ENCODE measurements at regions not wholly inside any gene's neighbourhood (a gene's known extent, or its start where the extent isn't known, plus 50 kb on each side); places are given as distances from the start of the nearest gene placed in this dataset.
"Not testable (repeated sequence)": the region's sequence is repeated elsewhere in the genome, so short reads cannot be mapped to it uniquely, and the experiment has no call there.

DNA sequence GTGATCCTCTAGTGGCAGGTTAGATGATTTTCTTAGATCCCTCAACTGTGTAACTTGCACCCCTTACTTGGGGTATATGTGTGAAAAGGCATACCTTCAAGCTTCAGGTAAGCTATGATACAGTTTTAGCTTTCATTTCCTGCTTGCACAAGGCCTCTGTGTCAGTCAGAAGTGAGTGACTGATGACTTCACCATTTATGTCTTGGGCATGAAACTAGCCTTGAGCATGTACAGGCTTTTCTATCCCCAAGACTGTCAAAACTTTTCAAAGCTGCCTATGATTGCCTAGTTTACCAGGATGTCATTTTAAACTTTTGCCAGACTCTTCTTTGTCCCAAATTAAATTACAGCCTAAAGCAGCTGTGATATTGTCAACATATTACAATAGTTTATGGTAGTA is 286.1 kb upstream of the CNTN5 start:
- Mint-ChIP-seq H3K9me3 (peaks cover 12% of the 10 kb centered on the region), H3K27ac (no peak overlapping the region), H3K36me3 (ENCODE audit: low read depth) (no peaks in the 10 kb centered on the region), H3K4me3 (no peak overlapping the region), H3K27me3 (no peaks in the 10 kb centered on the region), H3K4me1 (no peaks in the 10 kb centered on the region)
- no peak for DNase-seq
- ChIA-PET POLR2A (no interaction called here), CTCF (no interaction called here)

DNA sequence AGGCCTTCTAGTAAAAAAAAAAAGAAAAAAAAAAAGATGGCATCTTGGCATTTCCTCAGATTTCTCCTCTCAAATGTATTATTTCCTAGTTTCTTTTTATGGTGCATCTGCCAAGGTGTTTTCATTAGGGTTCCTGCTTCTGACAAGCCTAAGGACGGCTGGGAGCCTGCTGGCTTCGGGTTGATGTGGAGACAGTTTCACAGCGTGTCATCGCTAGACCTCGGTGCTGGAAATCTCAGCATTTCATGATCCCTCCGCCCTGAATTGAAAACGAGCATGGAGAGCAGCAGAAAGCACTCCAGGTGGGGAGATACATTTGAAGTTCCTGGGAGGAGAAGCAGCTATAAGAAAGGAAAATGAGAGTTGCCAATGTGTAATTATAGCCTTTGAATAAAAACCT is 283.9 kb upstream of the CNTN5 start:
- POLR2A ChIA-PET = no interaction called here
- no peak overlapping the region for H3K27ac Mint-ChIP-seq
- peaks cover 12% of the 10 kb centered on the region for H3K9me3 Mint-ChIP-seq
- no peak overlapping the region for H3K4me3 Mint-ChIP-seq
- no peak for DNase-seq
- H3K36me3 Mint-ChIP-seq (ENCODE audit: low read depth) = no peaks in the 10 kb centered on the region
- H3K27me3 Mint-ChIP-seq = no peaks in the 10 kb centered on the region
- CTCF ChIA-PET = no interaction called here
- H3K4me1 Mint-ChIP-seq = no peaks in the 10 kb centered on the region

DNA sequence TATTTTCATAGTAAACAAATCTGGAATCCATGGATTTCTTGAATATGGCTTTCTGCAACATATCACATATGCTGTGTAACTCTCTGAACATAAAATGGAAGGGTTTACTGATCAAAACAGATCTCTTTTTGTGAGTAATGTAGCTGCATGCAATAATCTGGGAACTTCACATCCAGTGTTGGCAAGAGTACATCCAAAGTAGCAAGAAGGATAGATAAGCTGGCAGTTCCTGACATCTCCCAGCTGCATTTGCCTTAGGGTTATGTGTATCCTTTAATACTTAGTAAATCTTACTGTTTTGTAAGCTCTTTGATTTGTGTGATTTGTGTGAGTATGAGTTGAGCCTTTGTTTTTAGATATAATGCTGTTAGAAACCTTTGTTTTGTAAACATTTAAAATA is 280.4 kb upstream of the CNTN5 start:
- H3K4me3 Mint-ChIP-seq = no peak overlapping the region
- no peak for DNase-seq
- ChIA-PET POLR2A (no interaction called here), CTCF (no interaction called here)
- H3K27me3 Mint-ChIP-seq = no peaks in the 10 kb centered on the region
- H3K36me3 Mint-ChIP-seq (ENCODE audit: low read depth) = no peaks in the 10 kb centered on the region
- no peak overlapping the region for H3K27ac Mint-ChIP-seq
- H3K9me3 Mint-ChIP-seq = peaks cover 13% of the 10 kb centered on the region
- no peaks in the 10 kb centered on the region for H3K4me1 Mint-ChIP-seq

DNA sequence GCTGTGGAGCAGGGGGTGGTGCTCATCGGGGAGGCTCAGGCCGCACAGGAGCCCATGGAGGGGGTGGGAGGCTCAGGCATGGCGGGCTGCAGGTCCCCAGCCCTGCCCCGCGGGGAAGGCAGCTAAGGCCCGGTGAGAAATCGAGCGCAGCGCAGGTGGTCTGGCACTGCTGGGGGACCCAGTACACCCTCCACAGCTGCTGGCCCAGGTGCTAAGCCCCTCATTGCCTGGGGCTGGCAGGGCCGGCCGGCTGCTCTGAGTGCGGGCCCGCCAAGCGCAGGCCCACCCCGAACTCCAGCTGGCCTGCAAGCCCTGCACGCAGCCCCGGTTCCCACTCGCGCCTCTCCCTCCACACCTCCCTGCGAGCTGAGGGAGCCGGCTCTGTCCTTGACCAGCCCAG is 257.3 kb upstream of the CNTN5 start:
- H3K27ac Mint-ChIP-seq; H3K36me3 Mint-ChIP-seq (ENCODE audit: low read depth); POLR2A ChIA-PET; DNase-seq; H3K27me3 Mint-ChIP-seq; CTCF ChIA-PET; H3K4me1 Mint-ChIP-seq; H3K4me3 Mint-ChIP-seq; H3K9me3 Mint-ChIP-seq: not testable (repeated sequence)

DNA sequence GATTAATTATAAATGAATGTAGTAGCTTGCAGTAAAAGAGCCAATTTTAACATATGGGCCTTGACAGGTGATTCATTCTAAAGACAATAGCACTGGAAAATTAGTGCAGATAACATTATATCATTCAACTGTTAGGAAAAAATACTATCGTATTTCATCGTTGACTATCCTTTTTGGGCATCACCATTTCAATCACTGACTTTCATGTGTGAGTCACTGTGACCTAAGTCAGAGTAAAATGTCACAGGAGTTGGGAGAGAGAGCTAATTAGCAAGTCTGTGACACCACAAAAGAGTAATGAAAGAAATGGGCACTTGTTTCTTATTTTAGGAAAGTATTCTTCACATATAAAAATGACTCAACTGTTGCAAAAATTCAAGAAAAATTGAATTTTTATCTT is 253.8 kb upstream of the CNTN5 start:
- peaks cover 13% of the 10 kb centered on the region for H3K9me3 Mint-ChIP-seq
- H3K4me3 Mint-ChIP-seq = no peak overlapping the region
- H3K4me1 Mint-ChIP-seq = no peaks in the 10 kb centered on the region
- H3K27me3 Mint-ChIP-seq = no peaks in the 10 kb centered on the region
- no peak overlapping the region for H3K27ac Mint-ChIP-seq
- H3K36me3 Mint-ChIP-seq (ENCODE audit: low read depth) = no peaks in the 10 kb centered on the region
- POLR2A ChIA-PET = no interaction called here
- CTCF ChIA-PET = no interaction called here
- no peak for DNase-seq

DNA sequence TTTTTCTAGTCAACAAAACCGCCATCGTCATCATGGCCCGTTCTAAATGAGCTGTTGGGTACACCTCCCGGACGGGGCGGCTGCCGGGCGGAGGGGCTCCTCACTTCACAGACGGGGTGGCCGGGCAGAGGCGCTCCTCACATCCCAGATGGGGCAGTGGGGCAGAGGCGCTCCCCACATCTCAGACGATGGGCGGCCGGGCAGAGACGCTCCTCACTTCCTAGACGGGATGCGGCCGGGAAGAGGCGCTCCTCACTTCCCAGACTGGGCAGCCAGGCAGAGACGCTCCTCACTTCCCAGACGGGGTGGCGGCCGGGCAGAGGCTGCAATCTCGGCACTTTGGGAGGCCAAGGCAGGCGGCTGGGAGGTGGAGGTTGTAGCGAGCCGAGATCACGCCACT is 250.7 kb upstream of the CNTN5 start:
- H3K27ac Mint-ChIP-seq; H3K36me3 Mint-ChIP-seq (ENCODE audit: low read depth); POLR2A ChIA-PET; H3K27me3 Mint-ChIP-seq; H3K9me3 Mint-ChIP-seq; CTCF ChIA-PET; DNase-seq; H3K4me1 Mint-ChIP-seq; H3K4me3 Mint-ChIP-seq: not testable (repeated sequence)

DNA sequence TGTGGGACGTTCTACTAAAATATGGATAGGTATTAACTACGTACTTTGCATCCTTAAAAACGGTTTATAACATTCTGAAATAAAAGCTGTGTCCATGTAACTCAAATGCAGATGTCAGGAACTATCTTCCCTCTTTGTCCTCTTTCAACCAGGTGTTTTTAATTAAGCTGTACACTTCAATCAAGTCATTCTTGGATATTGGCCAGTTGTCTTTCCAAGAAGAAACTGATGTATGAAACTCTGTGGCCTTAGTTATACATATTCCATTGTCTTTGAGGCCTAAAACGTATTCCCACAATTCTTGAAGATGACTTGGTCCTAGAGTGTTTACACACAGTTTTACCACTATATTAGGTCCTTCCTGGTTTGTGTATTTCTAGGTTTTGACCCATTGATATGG is 249.0 kb upstream of the CNTN5 start:
- no peak for DNase-seq
- ChIA-PET CTCF (no interaction called here), POLR2A (no interaction called here)
- peaks cover 9% of the 10 kb centered on the region for H3K9me3 Mint-ChIP-seq
- H3K27me3 Mint-ChIP-seq = no peaks in the 10 kb centered on the region
- no peak overlapping the region for H3K27ac Mint-ChIP-seq
- H3K36me3 Mint-ChIP-seq (ENCODE audit: low read depth) = no peaks in the 10 kb centered on the region
- H3K4me3 Mint-ChIP-seq = no peak overlapping the region
- no peaks in the 10 kb centered on the region for H3K4me1 Mint-ChIP-seq

DNA sequence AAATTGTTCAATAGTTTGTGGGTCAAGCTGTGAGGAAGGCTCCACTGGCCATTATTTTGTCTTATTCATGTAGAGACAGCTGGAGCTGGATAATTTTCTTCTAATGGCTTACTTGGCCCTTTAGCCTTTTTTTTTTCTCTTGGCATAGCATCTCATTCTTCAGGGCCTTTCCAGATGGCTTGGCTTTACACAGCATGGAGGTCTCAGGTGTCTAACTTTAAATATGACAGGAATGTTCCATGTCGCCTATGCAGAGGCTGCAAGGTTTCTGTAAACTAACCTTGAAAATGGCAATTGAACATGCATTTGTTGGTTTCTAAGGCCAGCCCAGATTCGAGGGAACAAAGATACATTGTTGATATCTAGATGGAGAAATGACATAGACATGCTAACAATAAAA is 247.9 kb upstream of the CNTN5 start:
- Mint-ChIP-seq H3K27ac (no peak overlapping the region), H3K4me1 (no peaks in the 10 kb centered on the region), H3K36me3 (ENCODE audit: low read depth) (no peaks in the 10 kb centered on the region), H3K27me3 (no peaks in the 10 kb centered on the region), H3K4me3 (no peak overlapping the region), H3K9me3 (peaks cover 8% of the 10 kb centered on the region)
- POLR2A ChIA-PET = no interaction called here
- DNase-seq = no peak
- CTCF ChIA-PET = no interaction called here

DNA sequence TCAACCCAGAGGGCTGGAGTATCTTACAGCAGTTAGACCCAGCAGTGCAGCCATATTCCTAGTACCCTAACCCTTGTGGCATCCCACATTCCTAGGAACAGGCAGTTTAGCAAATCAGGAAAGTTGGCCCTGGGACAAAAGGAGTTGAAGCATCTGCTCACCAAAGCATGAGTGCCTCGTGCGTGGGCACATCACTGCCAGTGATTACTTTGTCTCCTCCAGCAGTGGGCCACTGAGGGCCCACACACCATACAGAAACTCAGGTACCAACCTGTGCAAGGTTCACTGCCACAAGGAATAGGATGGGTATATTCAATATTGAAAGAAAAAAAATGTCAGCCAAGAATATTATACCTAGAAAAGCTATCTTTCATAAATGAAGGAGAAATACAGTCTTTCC is 227.5 kb upstream of the CNTN5 start:
- H3K27ac Mint-ChIP-seq = no peak overlapping the region
- H3K4me1 Mint-ChIP-seq = no peaks in the 10 kb centered on the region
- peaks cover 5% of the 10 kb centered on the region for H3K9me3 Mint-ChIP-seq
- no peaks in the 10 kb centered on the region for H3K27me3 Mint-ChIP-seq
- no peak for DNase-seq
- POLR2A ChIA-PET = no interaction called here
- H3K36me3 Mint-ChIP-seq (ENCODE audit: low read depth) = no peaks in the 10 kb centered on the region
- CTCF ChIA-PET = no interaction called here
- H3K4me3 Mint-ChIP-seq = no peak overlapping the region

DNA sequence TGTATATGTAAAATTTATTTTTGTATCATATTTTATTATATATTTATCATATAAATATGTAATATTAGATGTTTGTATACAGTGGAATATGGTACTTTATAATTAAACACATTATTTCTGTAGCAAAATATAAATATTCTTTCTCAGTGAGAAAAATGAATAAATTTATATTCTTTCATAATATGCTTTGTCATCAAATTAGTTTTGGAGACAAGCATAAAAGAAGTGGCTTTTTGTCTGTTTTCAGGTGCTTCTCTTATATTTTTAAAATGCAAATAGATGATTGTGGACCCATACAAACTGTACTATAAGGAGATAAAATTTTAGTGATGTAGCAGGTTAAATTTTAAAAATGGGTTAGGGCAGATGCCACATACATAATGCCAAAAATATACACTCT is 222.4 kb upstream of the CNTN5 start:
- Mint-ChIP-seq H3K36me3 (ENCODE audit: low read depth) (no peaks in the 10 kb centered on the region), H3K27me3 (no peaks in the 10 kb centered on the region), H3K27ac (no peak overlapping the region), H3K4me3 (no peak overlapping the region), H3K9me3 (peaks cover 4% of the 10 kb centered on the region), H3K4me1 (no peaks in the 10 kb centered on the region)
- CTCF ChIA-PET = no interaction called here
- no peak for DNase-seq
- POLR2A ChIA-PET = no interaction called here

DNA sequence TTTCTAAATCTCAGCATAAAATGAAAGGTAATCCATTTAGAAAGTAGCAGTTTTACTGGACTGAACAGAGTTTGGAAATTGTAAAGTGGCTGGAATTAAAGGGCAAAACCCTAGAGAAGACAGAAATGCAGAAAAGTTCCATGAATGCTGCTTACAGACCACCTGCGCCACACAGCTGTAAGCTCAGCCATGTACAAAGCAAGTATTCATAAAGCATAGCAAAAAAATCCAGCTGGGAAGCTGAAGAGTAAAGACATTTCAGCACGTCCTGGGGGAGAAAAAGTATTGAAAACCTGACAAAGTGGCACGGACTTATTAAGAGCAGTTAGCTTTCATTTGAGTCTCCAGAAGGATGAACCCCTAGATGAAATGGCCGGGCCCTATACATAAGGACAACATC is 220.1 kb upstream of the CNTN5 start:
- Mint-ChIP-seq H3K36me3 (ENCODE audit: low read depth) (no peaks in the 10 kb centered on the region), H3K4me3 (no peak overlapping the region), H3K27me3 (no peaks in the 10 kb centered on the region), H3K27ac (no peak overlapping the region), H3K4me1 (no peaks in the 10 kb centered on the region), H3K9me3 (peaks cover 4% of the 10 kb centered on the region)
- ChIA-PET CTCF (no interaction called here), POLR2A (no interaction called here)
- no peak for DNase-seq

DNA sequence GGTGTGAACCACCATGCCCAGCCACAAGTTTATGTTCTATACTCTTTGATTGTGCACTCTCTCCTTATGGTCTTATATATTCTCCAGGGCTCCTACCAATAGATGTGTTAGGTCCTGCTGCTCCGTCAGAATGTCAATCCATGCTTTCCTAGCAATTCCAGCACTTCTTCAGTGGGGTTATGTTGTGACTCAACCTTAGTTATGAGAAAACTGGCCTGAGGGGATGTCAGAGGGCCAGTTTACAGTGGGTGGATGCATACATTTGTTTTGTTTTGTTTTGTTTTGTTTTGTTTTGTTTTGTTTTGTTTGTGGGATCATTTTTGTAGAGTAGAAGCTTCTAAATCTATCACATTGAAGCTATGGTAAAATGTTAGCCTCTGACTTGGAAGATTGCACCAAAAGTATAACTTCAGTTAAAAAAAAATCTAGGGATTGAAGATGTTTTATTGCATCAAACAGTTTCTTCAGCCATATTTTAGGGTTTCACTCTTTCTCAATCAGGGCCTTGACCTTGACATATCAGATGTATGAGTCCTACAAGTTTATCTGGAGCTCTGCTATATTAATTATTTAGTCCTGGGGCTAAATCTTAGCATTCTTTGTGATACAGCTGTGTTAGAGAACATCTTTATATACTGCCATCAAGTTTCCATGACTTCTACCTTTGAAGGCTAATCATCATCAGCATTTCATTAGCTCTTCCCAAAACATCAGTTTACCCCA is 191.6 kb upstream of the CNTN5 start:
- H3K9me3 Mint-ChIP-seq = peaks cover 17% of the 10 kb centered on the region
- CTCF ChIA-PET = interaction anchor here (0.9 kb wide), 1 partner anchor 14 kb away, joined by 4 read pairs; no protein-coding TSS in a partner anchor

DNA sequence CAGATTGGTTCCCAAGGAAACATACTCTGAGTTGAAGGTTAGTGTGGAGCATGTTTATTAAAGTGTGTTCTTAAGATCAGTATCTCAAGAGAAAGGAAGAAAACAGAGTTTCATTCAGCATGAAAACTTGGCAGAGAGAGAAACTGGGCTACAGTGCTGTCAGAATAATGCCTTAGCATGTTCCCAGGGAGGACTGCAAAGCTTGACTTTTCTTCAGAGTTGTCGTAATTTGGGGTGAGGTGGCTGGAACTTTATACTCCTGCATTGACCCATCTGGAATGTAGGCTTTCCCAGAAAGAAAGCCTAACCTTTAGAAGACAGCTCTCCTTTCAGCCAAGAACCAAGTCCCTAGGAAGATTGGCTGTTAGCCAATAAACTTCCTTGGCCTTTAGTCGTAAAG is 190.8 kb upstream of the CNTN5 start:
- POLR2A ChIA-PET = no interaction called here
- H3K4me1 Mint-ChIP-seq = no peaks in the 10 kb centered on the region

More for the DNA sequence above, 191.6 kb upstream of the CNTN5 start:
- Mint-ChIP-seq H3K36me3 (ENCODE audit: low read depth) (no peaks in the 10 kb centered on the region), H3K27ac (no peak overlapping the region), H3K4me1 (no peaks in the 10 kb centered on the region), H3K27me3 (no peaks in the 10 kb centered on the region), H3K4me3 (no peak overlapping the region)
- POLR2A ChIA-PET = no interaction called here
- DNase-seq = no peak

DNA sequence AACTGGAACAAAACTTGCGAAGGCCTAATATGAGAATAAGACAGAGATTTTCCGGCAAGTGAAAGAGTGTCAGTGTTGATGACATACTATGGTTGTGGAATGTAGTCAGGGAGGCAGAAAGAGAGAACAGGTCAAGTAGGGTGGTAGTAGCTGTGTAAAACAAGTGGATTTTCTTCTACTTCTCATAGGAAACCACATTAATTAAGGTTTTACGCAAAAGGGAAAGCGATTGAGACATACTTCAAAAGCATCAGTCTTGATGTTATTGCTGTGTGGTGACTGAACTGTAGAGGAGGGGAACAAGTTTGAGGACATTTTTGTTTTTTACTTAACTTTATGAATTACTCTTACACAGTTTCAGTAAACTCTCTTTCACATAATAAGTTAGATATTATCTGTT is 186.0 kb upstream of the CNTN5 start:
- H3K4me1 Mint-ChIP-seq = no peaks in the 10 kb centered on the region
- H3K36me3 Mint-ChIP-seq (ENCODE audit: low read depth) = no peaks in the 10 kb centered on the region
- no peak overlapping the region for H3K27ac Mint-ChIP-seq
- no peak for DNase-seq
- H3K27me3 Mint-ChIP-seq = no peaks in the 10 kb centered on the region
- ChIA-PET CTCF (no interaction called here), POLR2A (no interaction called here)
- H3K4me3 Mint-ChIP-seq = no peak overlapping the region
- peaks cover 10% of the 10 kb centered on the region for H3K9me3 Mint-ChIP-seq

More for the DNA sequence above, 190.8 kb upstream of the CNTN5 start:
- H3K4me3 Mint-ChIP-seq = no peak overlapping the region
- H3K9me3 Mint-ChIP-seq = peaks cover 17% of the 10 kb centered on the region
- H3K27ac Mint-ChIP-seq = no peak overlapping the region
- no peak for DNase-seq
- H3K36me3 Mint-ChIP-seq (ENCODE audit: low read depth) = no peaks in the 10 kb centered on the region
- no peaks in the 10 kb centered on the region for H3K27me3 Mint-ChIP-seq
- CTCF ChIA-PET = interaction anchor here (0.9 kb wide), 1 partner anchor 13 kb away, joined by 4 read pairs; no protein-coding TSS in a partner anchor

Data from activated CD4-positive, alpha-beta T cell treated with anti-CD3 and anti-CD28 coated beads, Interleukin-2, amount 10 ng/mL, durations not matched to agents 7 days and 5 days (primary cell).